HG02623 (cell line): ENCODE measurements at regions not wholly inside any gene's neighbourhood (a gene's known extent, or its start where the extent isn't known, plus 50 kb on each side); places are given as distances from the start of the nearest gene placed in this dataset.
A peak's percentile ranks its signal among the peaks of the same experiment; 100 is the strongest.
"Not testable (repeated sequence)": the region's sequence is repeated elsewhere in the genome, so short reads cannot be mapped to it uniquely, and the experiment has no call there.

Experiments used
- ATAC-seq: cut with Tn5 transposase; IDR thresholded peaks from one replicate; pipeline ENCODE4 v1.9.1; 2021; ENCODE audit warnings: moderate library complexity; ENCODE audit not compliant: unreplicated experiment

- ATAC-seq: no peak
Observed at GRCh38 chr5:82905986-82906385, 171.2 kb downstream of the TMEM167A start.

- ATAC-seq: no peak
Observed at GRCh38 chr5:82901281-82901888, 175.8 kb downstream of the TMEM167A start.

- ATAC-seq: no peak
Observed at GRCh38 chr5:82894716-82895115, 182.5 kb downstream of the TMEM167A start.

- no peak for ATAC-seq
Observed at GRCh38 chr5:82889088-82889487, 188.1 kb downstream of the TMEM167A start.

GRCh38 chr5:82886911-82887310, 190.3 kb downstream of the TMEM167A start:
- no peak for ATAC-seq

GRCh38 chr5:82885627-82886389, 191.4 kb downstream of the TMEM167A start:
- ATAC-seq: peak; percentile 47

GRCh38 chr5:82884821-82885471, 192.2 kb downstream of the TMEM167A start:
- ATAC-seq: no peak

- no peak for ATAC-seq
Observed at GRCh38 chr5:82882316-82882715, 194.9 kb downstream of the TMEM167A start.

GRCh38 chr5:82881571-82882174, 195.5 kb downstream of the TMEM167A start:
- no peak for ATAC-seq

GRCh38 chr5:82879089-82879488, 198.1 kb downstream of the TMEM167A start:
- no peak for ATAC-seq

- no peak for ATAC-seq
Observed at GRCh38 chr5:82873452-82873851, 203.7 kb downstream of the TMEM167A start.

GRCh38 chr5:82872321-82873288, 204.6 kb downstream of the TMEM167A start:
- ATAC-seq: not testable (repeated sequence)

- no peak for ATAC-seq
Observed at GRCh38 chr5:82865625-82866024, 211.6 kb downstream of the TMEM167A start.

- ATAC-seq: no peak
Observed at GRCh38 chr5:82863266-82863665, 213.9 kb downstream of the TMEM167A start.

- ATAC-seq: no peak
Observed at GRCh38 chr5:82862711-82863110, 214.5 kb downstream of the TMEM167A start.

- ATAC-seq: no peak
Observed at GRCh38 chr5:82862261-82862660, 214.9 kb downstream of the TMEM167A start.

- ATAC-seq: no peak
Observed at GRCh38 chr5:82861701-82862100, 215.5 kb downstream of the TMEM167A start.

- ATAC-seq: no peak
Observed at GRCh38 chr5:82859451-82860140, 217.6 kb downstream of the TMEM167A start.

- ATAC-seq: no peak
Observed at GRCh38 chr5:82858151-82859025, 218.8 kb downstream of the TMEM167A start.
